ENCODE measurements at regions not wholly inside any gene's neighbourhood (a gene's known extent, or its start where the extent isn't known, plus 50 kb on each side); places are given as distances from the start of the nearest gene placed in this dataset.
"Not testable (repeated sequence)": the region's sequence is repeated elsewhere in the genome, so short reads cannot be mapped to it uniquely, and the experiment has no call there.

DNA sequence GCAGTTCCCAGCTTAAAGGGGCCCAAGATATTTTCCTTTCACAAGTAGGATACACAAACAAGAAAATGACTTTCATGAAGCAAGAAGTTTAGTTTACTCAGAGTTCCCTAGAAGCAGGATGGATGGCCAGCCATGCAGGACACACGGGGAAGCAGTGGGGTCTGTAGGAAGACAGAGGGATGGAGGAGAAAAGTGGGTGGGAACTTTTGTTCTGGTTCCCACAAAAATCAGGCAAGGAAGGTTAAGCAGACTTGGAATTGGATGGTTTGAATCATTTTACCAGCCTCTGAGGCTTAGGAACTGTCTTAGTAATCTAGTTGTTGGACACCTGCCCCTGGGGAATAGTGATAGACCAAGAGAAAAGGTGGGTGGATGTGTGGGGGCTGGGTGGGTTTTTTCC is 263.3 kb upstream of the VSTM2A start:
- H3K9me3 ChIP-seq (replicated peaks; ENCODE audit: low read length), result no peaks in the 10 kb centered on the region

DNA sequence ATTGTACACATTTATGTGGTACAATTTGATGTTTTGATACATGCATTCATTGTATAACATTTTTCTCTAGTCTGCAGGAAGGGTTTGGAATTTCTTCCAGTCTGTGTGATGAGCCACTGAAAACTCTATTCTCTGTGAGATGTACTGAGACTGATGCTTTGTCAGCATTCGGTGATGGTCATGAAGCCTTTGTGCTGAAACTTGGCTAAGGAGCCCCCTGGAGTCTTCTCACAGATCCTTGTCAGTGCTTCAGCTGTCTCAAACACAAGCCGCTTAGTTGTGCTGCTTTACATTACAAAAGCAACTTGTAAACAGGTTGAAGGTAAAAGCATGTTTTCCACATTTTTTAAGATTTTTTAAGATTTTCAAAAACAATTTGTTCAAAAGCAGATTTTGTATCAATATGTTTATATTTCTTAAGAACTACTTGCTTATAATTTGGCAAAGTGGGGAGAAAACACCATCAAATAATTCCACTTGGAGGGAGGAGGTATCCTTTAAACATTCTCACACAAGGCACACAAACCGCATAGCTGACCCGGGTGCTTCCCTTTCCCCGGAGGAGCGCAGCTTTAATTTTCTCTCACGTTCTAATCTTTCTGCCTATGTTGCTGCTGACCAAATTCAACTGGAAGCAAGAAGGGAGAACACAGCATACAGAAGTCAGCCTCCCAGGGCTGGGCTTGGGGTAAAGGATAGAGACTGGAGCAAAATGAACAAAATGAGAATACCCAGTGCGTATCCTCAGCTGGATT is 249.8 kb upstream of the VSTM2A start:
- Histone ChIP-seq H3K27me3 (ENCODE audit: control insufficient read depth, insufficient read depth, low read length) (no peaks in the 10 kb centered on the region), H3K4me2 (ENCODE audit: low read length) (no peak overlapping the region), H3K9ac (ENCODE audit: low read depth, low read length) (no peak overlapping the region), H3K9me3 (replicated peaks; ENCODE audit: low read length) (no peaks in the 10 kb centered on the region), H3K4me3 (ENCODE audit: low read length) (no peak overlapping the region), H3K36me3 (ENCODE audit: insufficient read depth, low read length) (no peaks in the 10 kb centered on the region), H3K4me1 (ENCODE audit: control insufficient read depth, insufficient read depth, low read length) (no peaks in the 10 kb centered on the region)

More for the DNA sequence above, 263.3 kb upstream of the VSTM2A start:
- no peak overlapping the region for H3K9ac ChIP-seq (ENCODE audit: low read depth, low read length)
- H3K4me3 ChIP-seq (ENCODE audit: low read length), result no peak overlapping the region
- no peaks in the 10 kb centered on the region for H3K4me1 ChIP-seq (ENCODE audit: control insufficient read depth, insufficient read depth, low read length)
- no peaks in the 10 kb centered on the region for H3K27me3 ChIP-seq (ENCODE audit: control insufficient read depth, insufficient read depth, low read length)
- no peaks in the 10 kb centered on the region for H3K36me3 ChIP-seq (ENCODE audit: insufficient read depth, low read length)
- H3K4me2 ChIP-seq (ENCODE audit: low read length), result no peak overlapping the region

DNA sequence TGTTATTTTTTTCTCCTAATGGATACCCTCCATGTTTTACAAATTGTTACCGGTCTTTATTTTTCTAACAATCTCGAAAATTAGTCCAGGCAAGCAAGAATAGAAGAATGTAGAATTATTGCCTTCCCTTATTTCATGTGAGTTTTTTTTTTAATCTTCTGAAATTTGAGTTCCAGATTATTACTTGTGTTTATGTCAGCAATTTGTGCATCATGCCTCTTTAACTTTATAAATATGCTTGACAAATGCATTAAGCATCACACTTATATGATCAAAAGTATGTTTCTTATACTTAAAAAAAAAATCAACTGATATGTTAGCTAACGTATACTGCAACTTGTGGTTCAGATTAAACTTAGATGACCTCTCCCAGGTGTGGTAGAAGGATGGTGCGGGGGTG is 242.7 kb upstream of the VSTM2A start:
- Histone ChIP-seq H3K4me1 (ENCODE audit: control insufficient read depth, insufficient read depth, low read length) (peaks cover 3% of the 10 kb centered on the region), H3K4me2 (ENCODE audit: low read length) (no peak overlapping the region), H3K27me3 (ENCODE audit: control insufficient read depth, insufficient read depth, low read length) (no peaks in the 10 kb centered on the region), H3K9ac (ENCODE audit: low read depth, low read length) (no peak overlapping the region), H3K4me3 (ENCODE audit: low read length) (no peak overlapping the region), H3K9me3 (replicated peaks; ENCODE audit: low read length) (no peaks in the 10 kb centered on the region), H3K36me3 (ENCODE audit: insufficient read depth, low read length) (no peaks in the 10 kb centered on the region)

DNA sequence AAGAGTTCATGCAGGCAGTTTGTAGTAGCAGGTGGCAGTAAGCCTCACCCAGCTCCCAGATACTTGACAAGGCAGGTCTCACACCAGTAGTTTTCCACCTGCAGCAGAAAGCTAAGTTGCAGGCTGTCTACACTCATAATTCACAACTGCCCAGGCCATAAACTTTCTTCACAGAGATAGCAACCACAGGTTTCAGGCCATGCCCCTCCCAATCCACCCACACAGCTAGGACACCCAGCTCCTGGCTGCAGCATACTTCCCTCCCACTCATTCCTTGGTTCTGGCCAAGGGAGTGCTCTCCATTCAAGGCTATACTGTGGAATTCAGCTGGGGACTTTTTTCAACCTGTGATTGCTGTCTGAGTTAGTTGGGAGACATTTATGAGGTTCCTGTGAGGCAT is 226.2 kb upstream of the VSTM2A start:
- not testable (repeated sequence) for H3K4me3 ChIP-seq (ENCODE audit: low read length); H3K4me2 ChIP-seq (ENCODE audit: low read length); H3K9ac ChIP-seq (ENCODE audit: low read depth, low read length); H3K36me3 ChIP-seq (ENCODE audit: insufficient read depth, low read length); H3K9me3 ChIP-seq (replicated peaks; ENCODE audit: low read length); H3K4me1 ChIP-seq (ENCODE audit: control insufficient read depth, insufficient read depth, low read length); H3K27me3 ChIP-seq (ENCODE audit: control insufficient read depth, insufficient read depth, low read length)

DNA sequence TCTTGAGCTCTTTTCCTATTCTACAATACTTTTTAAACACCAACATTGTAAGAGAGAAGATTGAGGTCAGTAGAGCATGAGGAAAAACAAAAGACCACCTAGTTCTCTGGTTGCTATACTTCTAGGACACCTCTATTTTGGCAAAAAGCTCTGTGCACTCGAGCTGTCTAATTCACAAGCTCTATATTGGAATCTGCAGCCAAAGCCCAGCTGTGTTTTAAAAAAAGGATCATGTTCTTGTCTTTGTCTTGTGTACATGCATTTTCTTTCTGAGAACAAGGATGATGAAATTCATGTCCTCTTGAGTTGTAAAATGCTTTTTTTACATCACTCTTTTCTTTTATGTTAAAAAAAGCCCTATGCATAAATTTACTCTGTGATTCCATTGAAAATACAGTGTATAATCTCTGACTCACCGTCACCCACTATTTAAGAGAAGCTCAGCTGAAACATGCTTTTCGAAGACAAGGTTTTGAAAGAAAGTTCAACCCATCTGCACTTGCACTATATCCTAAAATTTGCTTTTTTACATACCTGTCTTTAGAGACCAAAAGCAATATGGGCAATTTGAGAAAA is 215.5 kb upstream of the VSTM2A start:
- Histone ChIP-seq H3K36me3 (ENCODE audit: insufficient read depth, low read length) (no peaks in the 10 kb centered on the region), H3K27me3 (ENCODE audit: control insufficient read depth, insufficient read depth, low read length) (no peaks in the 10 kb centered on the region), H3K4me1 (ENCODE audit: control insufficient read depth, insufficient read depth, low read length) (no peaks in the 10 kb centered on the region), H3K9me3 (replicated peaks; ENCODE audit: low read length) (no peaks in the 10 kb centered on the region), H3K9ac (ENCODE audit: low read depth, low read length) (no peak overlapping the region), H3K4me2 (ENCODE audit: low read length) (no peak overlapping the region), H3K4me3 (ENCODE audit: low read length) (no peak overlapping the region)

DNA sequence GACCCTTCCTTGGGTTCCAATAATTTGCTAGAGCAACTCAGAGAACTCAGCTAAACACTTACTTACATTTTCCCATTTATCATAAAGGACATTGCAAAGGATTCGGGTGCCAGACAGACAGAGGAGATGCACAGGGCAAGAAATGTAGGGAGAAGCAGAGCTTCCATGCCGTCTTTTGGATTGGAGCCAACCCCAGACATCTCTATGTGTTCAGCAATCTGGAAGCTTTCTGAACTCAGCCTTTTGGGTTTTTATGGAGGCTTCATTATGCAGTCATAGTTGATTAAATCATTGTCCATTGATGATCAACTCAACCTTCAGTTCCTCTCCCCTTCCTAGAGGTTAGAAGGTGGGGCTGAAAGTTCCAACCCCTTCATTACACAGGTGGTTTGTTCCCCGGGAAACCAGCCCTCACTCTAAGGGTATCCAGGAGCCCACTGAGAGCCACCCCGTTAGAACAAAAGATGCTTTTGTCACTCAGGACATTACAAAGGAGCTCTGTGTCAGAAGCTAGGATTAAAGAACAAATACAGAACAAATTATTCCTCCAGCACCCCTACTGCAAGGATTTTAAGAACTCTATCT is 211.9 kb upstream of the VSTM2A start:
- H3K9me3 ChIP-seq (replicated peaks; ENCODE audit: low read length), result no peaks in the 10 kb centered on the region
- no peaks in the 10 kb centered on the region for H3K4me1 ChIP-seq (ENCODE audit: control insufficient read depth, insufficient read depth, low read length)
- H3K4me3 ChIP-seq (ENCODE audit: low read length), result no peak overlapping the region
- no peak overlapping the region for H3K9ac ChIP-seq (ENCODE audit: low read depth, low read length)
- H3K27me3 ChIP-seq (ENCODE audit: control insufficient read depth, insufficient read depth, low read length), result no peaks in the 10 kb centered on the region
- H3K36me3 ChIP-seq (ENCODE audit: insufficient read depth, low read length), result no peaks in the 10 kb centered on the region
- H3K4me2 ChIP-seq (ENCODE audit: low read length), result no peak overlapping the region

DNA sequence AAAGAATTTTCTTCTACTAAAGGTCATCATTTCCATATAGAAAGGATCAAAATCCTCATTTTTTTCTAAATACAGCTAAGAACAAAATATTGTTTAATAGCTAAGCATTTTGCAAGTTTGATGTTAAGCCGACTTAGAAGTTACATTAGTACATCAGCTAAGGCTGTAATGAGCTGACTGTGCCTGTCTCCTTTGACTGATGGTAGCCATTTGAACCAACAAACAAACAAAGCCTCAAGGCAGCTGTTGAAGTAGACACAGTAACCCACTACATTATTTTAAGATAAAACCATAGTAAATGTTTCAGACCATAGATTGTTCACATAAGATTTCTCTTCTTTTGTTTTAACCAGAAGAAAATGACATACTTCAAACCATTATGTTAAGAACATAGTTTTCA is 210.9 kb upstream of the VSTM2A start:
- Histone ChIP-seq H3K4me2 (ENCODE audit: low read length) (no peak overlapping the region), H3K4me1 (ENCODE audit: control insufficient read depth, insufficient read depth, low read length) (no peaks in the 10 kb centered on the region), H3K27me3 (ENCODE audit: control insufficient read depth, insufficient read depth, low read length) (no peaks in the 10 kb centered on the region), H3K9me3 (replicated peaks; ENCODE audit: low read length) (no peaks in the 10 kb centered on the region), H3K4me3 (ENCODE audit: low read length) (no peak overlapping the region), H3K9ac (ENCODE audit: low read depth, low read length) (no peak overlapping the region), H3K36me3 (ENCODE audit: insufficient read depth, low read length) (no peaks in the 10 kb centered on the region)

DNA sequence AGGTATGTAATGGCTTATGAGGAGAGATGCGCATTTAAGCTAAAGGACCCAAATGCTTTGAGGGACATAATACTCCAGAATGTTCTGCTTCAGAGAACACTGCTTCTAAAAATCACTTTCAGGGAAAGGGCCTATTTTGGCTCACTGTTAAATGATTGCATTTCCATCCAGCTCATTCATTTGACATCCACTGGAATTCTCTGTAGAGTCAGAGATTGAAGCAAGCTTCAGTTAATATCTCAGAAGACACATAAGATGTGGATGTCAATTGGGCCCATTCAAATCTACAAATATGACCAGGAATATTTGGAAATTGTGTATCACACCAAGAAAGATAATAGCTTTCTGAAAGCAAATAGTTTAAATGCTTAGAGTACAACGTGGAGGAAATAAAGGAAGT is 209.9 kb upstream of the VSTM2A start:
- no peaks in the 10 kb centered on the region for H3K27me3 ChIP-seq (ENCODE audit: control insufficient read depth, insufficient read depth, low read length)
- no peaks in the 10 kb centered on the region for H3K36me3 ChIP-seq (ENCODE audit: insufficient read depth, low read length)
- no peak overlapping the region for H3K4me2 ChIP-seq (ENCODE audit: low read length)
- no peak overlapping the region for H3K4me3 ChIP-seq (ENCODE audit: low read length)
- H3K9ac ChIP-seq (ENCODE audit: low read depth, low read length), result no peak overlapping the region
- H3K4me1 ChIP-seq (ENCODE audit: control insufficient read depth, insufficient read depth, low read length), result no peaks in the 10 kb centered on the region
- no peaks in the 10 kb centered on the region for H3K9me3 ChIP-seq (replicated peaks; ENCODE audit: low read length)

DNA sequence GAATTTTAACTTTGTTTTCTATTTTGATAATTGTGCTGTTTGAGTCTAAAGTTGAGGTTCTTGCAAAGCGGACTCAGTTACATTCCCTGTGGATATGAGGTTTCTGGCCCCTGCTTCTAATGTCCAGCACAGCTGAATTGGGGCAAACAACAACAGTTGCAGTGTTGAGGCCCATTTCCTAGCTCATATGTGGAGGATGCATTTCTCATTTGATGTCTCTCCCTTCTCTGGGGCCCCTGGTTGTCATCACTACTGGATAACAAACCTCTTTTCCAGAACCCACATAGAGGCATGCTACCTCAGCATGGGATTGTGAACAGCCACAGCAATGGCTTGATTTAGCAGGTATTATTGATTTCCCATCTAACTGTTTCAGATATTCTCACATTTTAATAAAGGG is 208.2 kb upstream of the VSTM2A start:
- Histone ChIP-seq H3K4me1 (ENCODE audit: control insufficient read depth, insufficient read depth, low read length) (peaks cover 14% of the 10 kb centered on the region), H3K4me3 (ENCODE audit: low read length) (no peak overlapping the region), H3K27me3 (ENCODE audit: control insufficient read depth, insufficient read depth, low read length) (no peaks in the 10 kb centered on the region), H3K36me3 (ENCODE audit: insufficient read depth, low read length) (no peaks in the 10 kb centered on the region), H3K9me3 (replicated peaks; ENCODE audit: low read length) (no peaks in the 10 kb centered on the region), H3K9ac (ENCODE audit: low read depth, low read length) (no peak overlapping the region), H3K4me2 (ENCODE audit: low read length) (no peak overlapping the region)

DNA sequence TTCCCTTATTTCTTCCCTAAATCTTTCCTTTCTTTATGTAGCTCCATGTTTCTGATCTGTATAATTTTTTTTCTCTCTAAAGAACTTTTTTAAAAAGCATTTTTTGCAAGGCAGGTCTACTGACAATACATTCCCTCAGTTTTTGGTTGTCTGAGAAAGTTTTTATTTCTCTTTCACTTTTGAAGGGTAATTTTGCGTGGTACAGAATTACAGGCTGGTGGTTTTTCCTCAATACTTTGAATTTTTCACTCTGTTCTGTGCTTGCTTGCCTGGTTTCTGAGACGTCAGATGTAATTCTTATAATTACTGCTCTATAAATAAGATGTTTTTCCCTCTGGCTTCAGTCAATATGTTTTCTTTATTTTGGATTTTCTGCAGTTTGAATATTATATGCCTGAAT is 205.4 kb upstream of the VSTM2A start:
- Histone ChIP-seq H3K4me2 (ENCODE audit: low read length) (no peak overlapping the region), H3K4me3 (ENCODE audit: low read length) (no peak overlapping the region), H3K36me3 (ENCODE audit: insufficient read depth, low read length) (no peaks in the 10 kb centered on the region), H3K27me3 (ENCODE audit: control insufficient read depth, insufficient read depth, low read length) (no peaks in the 10 kb centered on the region), H3K9me3 (replicated peaks; ENCODE audit: low read length) (no peaks in the 10 kb centered on the region), H3K9ac (ENCODE audit: low read depth, low read length) (no peak overlapping the region), H3K4me1 (ENCODE audit: control insufficient read depth, insufficient read depth, low read length) (peaks cover 28% of the 10 kb centered on the region)

DNA sequence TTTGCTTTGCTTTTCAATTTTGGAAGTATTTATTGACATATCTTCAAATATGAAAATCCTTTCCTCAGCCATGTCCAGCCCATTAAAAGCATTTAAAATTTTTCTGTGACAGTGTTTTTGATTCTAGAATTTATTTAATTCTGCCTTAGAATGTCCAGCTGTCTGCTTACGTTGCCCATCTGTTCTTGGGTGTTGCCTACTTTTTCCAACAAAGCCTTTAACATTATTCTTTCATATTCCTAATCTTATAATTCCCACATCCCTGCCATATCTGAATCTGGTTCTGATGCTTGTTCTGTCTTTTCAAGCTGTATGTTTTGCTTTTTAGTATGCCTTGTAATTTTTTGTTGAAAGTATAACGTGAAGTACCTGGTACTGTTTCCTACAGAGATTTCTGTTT is 204.7 kb upstream of the VSTM2A start:
- H3K27me3 ChIP-seq (ENCODE audit: control insufficient read depth, insufficient read depth, low read length), result no peaks in the 10 kb centered on the region
- no peaks in the 10 kb centered on the region for H3K9me3 ChIP-seq (replicated peaks; ENCODE audit: low read length)
- H3K9ac ChIP-seq (ENCODE audit: low read depth, low read length), result no peak overlapping the region
- H3K4me3 ChIP-seq (ENCODE audit: low read length), result no peak overlapping the region
- H3K4me2 ChIP-seq (ENCODE audit: low read length), result no peak overlapping the region
- no peaks in the 10 kb centered on the region for H3K36me3 ChIP-seq (ENCODE audit: insufficient read depth, low read length)
- peaks cover 28% of the 10 kb centered on the region for H3K4me1 ChIP-seq (ENCODE audit: control insufficient read depth, insufficient read depth, low read length)

DNA sequence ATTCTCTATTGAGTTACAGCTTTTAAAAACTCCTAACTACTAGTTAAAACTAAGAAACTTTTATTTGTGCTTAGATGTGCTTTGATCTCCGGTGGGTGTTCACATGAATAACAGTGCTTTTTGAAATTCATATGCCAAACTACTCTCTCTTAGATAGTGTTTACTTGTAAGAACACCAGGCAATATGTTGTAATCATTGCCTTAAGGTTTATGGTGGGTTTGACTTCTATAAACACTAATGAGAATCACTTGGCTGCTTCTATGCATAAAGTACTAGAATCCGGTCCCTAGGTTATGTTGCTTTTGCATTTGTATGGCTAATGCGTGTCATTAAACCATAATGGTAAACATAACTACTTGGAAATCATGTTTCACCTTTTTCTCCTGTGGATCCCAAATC is 203.9 kb upstream of the VSTM2A start:
- Histone ChIP-seq H3K27me3 (ENCODE audit: control insufficient read depth, insufficient read depth, low read length) (no peaks in the 10 kb centered on the region), H3K4me1 (ENCODE audit: control insufficient read depth, insufficient read depth, low read length) (peaks cover 28% of the 10 kb centered on the region), H3K9ac (ENCODE audit: low read depth, low read length) (no peak overlapping the region)

More for the DNA sequence above, 203.9 kb upstream of the VSTM2A start:
- no peak overlapping the region for H3K4me2 ChIP-seq (ENCODE audit: low read length)
- H3K4me3 ChIP-seq (ENCODE audit: low read length), result no peak overlapping the region
- no peaks in the 10 kb centered on the region for H3K36me3 ChIP-seq (ENCODE audit: insufficient read depth, low read length)
- H3K9me3 ChIP-seq (replicated peaks; ENCODE audit: low read length), result no peaks in the 10 kb centered on the region

All from skeletal muscle satellite cell (primary cell).